ENCODE measurements at regions not wholly inside any gene's neighbourhood (a gene's known extent, or its start where the extent isn't known, plus 50 kb on each side); places are given as distances from the start of the nearest gene placed in this dataset.

- DNase-seq (ENCODE audit: low spot score in 2 of 2, unreplicated experiment in 2 of 2): no peak
- no peak overlapping the region for H3K27ac Mint-ChIP-seq
- H3K4me1 Mint-ChIP-seq: no peaks in the 10 kb centered on the region
- H3K4me3 Mint-ChIP-seq: no peak overlapping the region
- H3K36me3 Mint-ChIP-seq: no peaks in the 10 kb centered on the region
- TF ChIP-seq CTCF (IDR thresholded peaks at IDR 0.05; ENCODE audit: unreplicated experiment): no peak
- peaks cover 4% of the 10 kb centered on the region for H3K27me3 Mint-ChIP-seq (ENCODE audit: low read depth)
- H3K9me3 Mint-ChIP-seq: peaks cover 4% of the 10 kb centered on the region
Observed at GRCh38 chr3:39718674-39719595, 90.5 kb upstream of the MYRIP start.

DNA sequence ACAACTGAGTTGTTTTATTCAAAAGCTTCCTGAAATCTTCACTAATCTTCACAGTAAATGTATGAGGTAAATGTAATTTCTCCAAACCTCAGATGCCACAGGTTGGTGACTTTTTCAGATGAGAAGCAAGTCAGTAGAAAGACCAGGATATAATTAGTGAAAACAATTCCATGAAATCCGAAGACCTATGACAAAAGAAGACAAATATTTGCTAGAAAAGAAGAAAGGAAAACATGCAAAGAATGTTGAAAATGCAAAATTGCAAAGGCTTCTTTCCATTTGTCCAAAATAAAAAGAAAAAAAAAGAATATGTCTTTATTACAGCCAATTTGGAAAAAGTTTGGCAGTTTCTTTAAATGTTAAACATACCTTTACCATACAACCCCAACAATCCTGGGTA lies 88.3 kb upstream of the MYRIP start:
- no peak for DNase-seq (ENCODE audit: low spot score in 2 of 2, unreplicated experiment in 2 of 2)
- H3K4me1 Mint-ChIP-seq: no peaks in the 10 kb centered on the region
- no peaks in the 10 kb centered on the region for H3K36me3 Mint-ChIP-seq
- no peaks in the 10 kb centered on the region for H3K9me3 Mint-ChIP-seq
- no peak overlapping the region for H3K4me3 Mint-ChIP-seq
- TF ChIP-seq CTCF (IDR thresholded peaks at IDR 0.05; ENCODE audit: unreplicated experiment): no peak
- peaks cover 12% of the 10 kb centered on the region for H3K27me3 Mint-ChIP-seq (ENCODE audit: low read depth)
- no peak overlapping the region for H3K27ac Mint-ChIP-seq

DNA sequence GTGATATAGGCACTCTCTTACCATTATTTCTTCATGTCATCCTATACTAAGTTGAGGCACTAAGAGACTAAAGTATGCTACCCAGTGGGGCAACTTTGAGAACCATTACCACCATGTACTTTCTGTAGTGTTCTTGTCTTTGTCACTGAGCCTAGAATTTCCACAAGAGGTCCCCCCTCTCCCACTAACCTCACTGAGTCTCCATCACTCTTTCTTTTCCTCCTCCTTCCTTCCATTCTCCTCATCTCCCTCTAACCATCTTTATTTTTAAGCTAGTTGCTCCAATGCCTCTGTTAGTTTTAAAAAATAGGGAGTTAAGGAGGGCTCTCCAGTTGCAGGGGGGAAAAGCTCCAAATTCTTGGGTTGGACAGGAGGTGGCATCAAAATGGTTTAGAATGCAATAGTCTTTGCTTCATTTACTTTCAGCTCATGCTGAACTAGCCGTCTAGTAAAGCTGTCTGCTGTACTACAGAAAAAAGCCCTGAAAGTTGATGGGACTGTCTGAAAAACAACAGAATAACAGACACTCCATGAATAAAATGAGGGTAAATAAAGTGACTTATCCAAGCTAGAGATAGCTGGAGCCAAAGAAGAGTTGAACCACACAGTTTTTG lies 85.1 kb upstream of the MYRIP start:
- Mint-ChIP-seq H3K27me3 (ENCODE audit: low read depth) (peaks cover 19% of the 10 kb centered on the region), H3K4me1 (no peaks in the 10 kb centered on the region), H3K9me3 (no peaks in the 10 kb centered on the region), H3K36me3 (no peaks in the 10 kb centered on the region), H3K27ac (no peak overlapping the region), H3K4me3 (no peak overlapping the region)
- DNase-seq (ENCODE audit: low spot score in 2 of 2, unreplicated experiment in 2 of 2): no peak
- no peak for TF ChIP-seq CTCF (IDR thresholded peaks at IDR 0.05; ENCODE audit: unreplicated experiment)

GRCh38 chr3:39725321-39725720 lies 84.1 kb upstream of the MYRIP start:
- Mint-ChIP-seq H3K4me1 (no peaks in the 10 kb centered on the region), H3K36me3 (no peaks in the 10 kb centered on the region)

GRCh38 chr3:39727415-39727814 lies 82.0 kb upstream of the MYRIP start:
- no peaks in the 10 kb centered on the region for H3K36me3 Mint-ChIP-seq
- H3K27me3 Mint-ChIP-seq (ENCODE audit: low read depth): peaks cover 19% of the 10 kb centered on the region
- H3K9me3 Mint-ChIP-seq: peaks cover 9% of the 10 kb centered on the region
- no peak for DNase-seq (ENCODE audit: low spot score in 2 of 2, unreplicated experiment in 2 of 2)
- H3K4me3 Mint-ChIP-seq: no peak overlapping the region
- H3K27ac Mint-ChIP-seq: no peak overlapping the region
- H3K4me1 Mint-ChIP-seq: no peaks in the 10 kb centered on the region
- TF ChIP-seq CTCF (IDR thresholded peaks at IDR 0.05; ENCODE audit: unreplicated experiment): no peak

More at GRCh38 chr3:39725321-39725720, 84.1 kb upstream of the MYRIP start:
- TF ChIP-seq CTCF (IDR thresholded peaks at IDR 0.05; ENCODE audit: unreplicated experiment): no peak
- Mint-ChIP-seq H3K27me3 (ENCODE audit: low read depth) (peaks cover 19% of the 10 kb centered on the region), H3K27ac (no peak overlapping the region), H3K4me3 (no peak overlapping the region), H3K9me3 (no peaks in the 10 kb centered on the region)
- no peak for DNase-seq (ENCODE audit: low spot score in 2 of 2, unreplicated experiment in 2 of 2)

All from mesothelial cell of epicardium (in vitro differentiated cells).